ENCODE measurements at regions not wholly inside any gene's neighbourhood (a gene's known extent, or its start where the extent isn't known, plus 50 kb on each side); places are given as distances from the start of the nearest gene placed in this dataset.

GRCh38 chr12:124517260-124518050, 50.0 kb downstream of the NCOR2 start:
- H3K36me3 Mint-ChIP-seq: peaks cover 2% of the 10 kb centered on the region
- H3K4me1 Mint-ChIP-seq: peaks cover 0 to 9% (median 9%) of the 10 kb centered on the region in 3 donors
- H3K9me3 Mint-ChIP-seq: no peaks in the 10 kb centered on the region
- no peak overlapping the region for H3K4me3 Mint-ChIP-seq
- no peak overlapping the region for H3K27ac Mint-ChIP-seq
- H3K27me3 Mint-ChIP-seq: no peaks in the 10 kb centered on the region

DNA sequence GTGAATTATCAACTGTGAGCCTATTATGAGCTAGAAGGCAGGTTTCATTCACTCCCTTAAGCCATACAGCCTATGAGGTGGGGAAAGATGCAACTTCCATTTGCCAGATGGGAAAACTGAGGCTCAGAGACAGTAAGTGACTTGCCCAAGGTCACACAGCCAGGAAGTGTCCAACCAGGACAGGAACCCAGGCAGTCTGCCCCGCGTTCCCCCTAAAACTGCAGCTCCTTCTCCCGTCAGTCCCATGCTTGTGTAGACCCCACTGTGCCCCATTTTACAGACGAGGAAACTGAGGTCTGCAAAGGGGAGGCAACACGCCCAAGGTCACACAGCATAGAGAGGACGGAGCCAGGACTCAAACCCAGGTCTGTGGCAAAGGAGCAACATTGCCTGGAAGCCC, 50.6 kb downstream of the NCOR2 start:
- no peaks in the 10 kb centered on the region for H3K9me3 Mint-ChIP-seq
- H3K27ac Mint-ChIP-seq: no peak overlapping the region
- peaks cover 0 to 8% (median 6%) of the 10 kb centered on the region in 3 donors for H3K4me1 Mint-ChIP-seq
- H3K4me3 Mint-ChIP-seq: no peak overlapping the region
- H3K36me3 Mint-ChIP-seq: no peaks in the 10 kb centered on the region
- H3K27me3 Mint-ChIP-seq: no peaks in the 10 kb centered on the region

GRCh38 chr12:124515981-124516380, 51.4 kb downstream of the NCOR2 start:
- Mint-ChIP-seq H3K9me3 (no peaks in the 10 kb centered on the region), H3K4me3 (no peak overlapping the region), H3K36me3 (no peaks in the 10 kb centered on the region), H3K27ac (no peak overlapping the region), H3K27me3 (no peaks in the 10 kb centered on the region), H3K4me1 (peaks cover 0 to 6% (median 6%) of the 10 kb centered on the region in 3 donors)

DNA sequence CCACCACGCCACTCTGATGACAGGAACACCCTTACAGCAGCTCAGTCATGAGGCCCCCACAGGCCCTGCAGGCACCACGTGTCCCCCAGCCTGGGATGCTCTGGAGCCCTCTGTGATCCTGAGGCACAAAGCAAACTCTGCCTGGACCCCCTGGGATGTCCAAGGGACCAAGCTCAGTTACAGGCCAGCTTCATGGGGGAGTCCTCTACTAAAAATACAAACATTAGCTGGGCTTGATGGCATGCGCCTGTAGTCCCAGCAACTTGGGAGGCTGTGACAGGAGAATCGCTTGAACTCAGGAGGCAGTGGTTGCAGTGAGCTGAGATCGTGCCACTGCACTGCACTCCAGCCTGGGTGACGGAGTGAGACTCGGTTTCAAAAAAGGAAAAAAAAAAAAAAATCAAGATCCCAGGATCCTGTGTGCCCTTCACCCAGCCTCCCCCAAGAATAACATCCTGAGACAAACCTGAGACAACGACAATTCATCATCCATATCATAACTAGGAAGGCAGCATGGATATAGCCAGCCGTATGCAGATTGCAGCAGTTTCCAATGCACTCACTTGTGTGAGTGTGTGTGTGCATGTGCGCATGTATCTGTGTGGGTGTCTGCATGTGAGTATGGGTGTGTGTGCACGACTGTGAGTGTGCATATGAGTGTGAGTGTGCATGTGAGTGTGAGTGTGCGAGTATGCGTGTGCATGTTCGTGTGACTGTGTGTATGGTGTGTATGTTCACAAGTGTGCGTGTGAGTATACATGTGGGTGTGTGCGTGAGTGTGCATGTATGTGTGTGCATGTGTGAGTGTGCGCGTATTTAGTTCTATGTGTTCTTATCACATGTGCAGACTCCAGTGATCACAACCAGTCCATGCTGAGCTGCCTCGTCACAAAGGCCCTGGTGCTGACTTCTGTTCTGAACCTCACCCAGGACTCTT, 52.1 kb downstream of the NCOR2 start:
- Mint-ChIP-seq H3K9me3 (no peaks in the 10 kb centered on the region), H3K27me3 (peaks cover 2% of the 10 kb centered on the region), H3K4me3 (no peak overlapping the region), H3K27ac (peak overlapping the region in 1 of 3 donors; percentile 47), H3K4me1 (peaks cover 0 to 7% (median 6%) of the 10 kb centered on the region in 3 donors), H3K36me3 (no peaks in the 10 kb centered on the region)

DNA sequence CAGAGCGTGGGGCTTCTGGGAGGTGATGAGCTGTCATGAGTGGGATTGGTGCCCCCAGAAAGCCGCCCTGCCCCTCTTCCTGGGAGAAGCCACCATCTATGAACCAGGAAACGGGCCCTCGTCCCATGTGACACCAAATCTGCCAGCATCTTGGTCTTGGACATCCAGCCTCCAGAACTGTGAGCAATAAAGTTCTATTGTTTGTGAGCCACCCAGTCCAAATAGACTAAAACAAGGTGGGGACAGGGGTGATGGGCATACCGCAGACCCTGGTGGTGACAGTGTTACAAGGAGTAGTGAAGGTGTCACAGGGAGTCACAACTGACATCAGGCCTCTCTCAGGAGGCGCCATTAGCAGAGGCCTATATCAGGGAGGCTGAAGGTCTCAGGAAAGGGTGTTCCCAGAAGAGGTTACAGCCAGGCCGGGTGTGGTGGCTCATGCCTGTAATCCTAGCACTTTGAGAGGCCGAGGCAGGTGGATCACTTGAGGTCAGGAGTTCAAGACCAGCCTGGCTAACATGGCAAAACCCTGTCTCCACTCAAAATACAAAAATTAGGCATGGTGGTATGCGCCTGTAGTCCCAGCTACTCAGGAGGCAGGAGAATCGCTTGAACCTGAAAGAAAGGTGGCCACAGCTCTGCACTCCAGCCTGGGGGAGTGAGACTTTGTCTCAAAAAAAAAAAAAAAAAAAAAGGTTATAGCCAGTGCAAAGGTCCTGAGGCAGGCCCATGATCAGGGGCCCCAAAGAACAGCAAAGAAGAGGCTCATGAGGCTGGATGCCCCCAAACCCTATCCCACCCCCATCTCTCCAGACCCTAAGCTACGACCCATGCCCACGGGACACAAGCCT, 53.0 kb downstream of the NCOR2 start:
- Mint-ChIP-seq H3K4me1 (peaks cover 0 to 6% (median 6%) of the 10 kb centered on the region in 3 donors), H3K36me3 (no peaks in the 10 kb centered on the region), H3K27ac (no peak overlapping the region)

GRCh38 chr12:124513297-124513867, 54.0 kb downstream of the NCOR2 start:
- Mint-ChIP-seq H3K9me3 (no peaks in the 10 kb centered on the region), H3K27me3 (peaks cover 2% of the 10 kb centered on the region), H3K36me3 (no peaks in the 10 kb centered on the region), H3K4me3 (no peak overlapping the region), H3K27ac (no peak overlapping the region), H3K4me1 (peaks cover 0 to 10% (median 6%) of the 10 kb centered on the region in 3 donors)

More for the DNA sequence above, 53.0 kb downstream of the NCOR2 start:
- Mint-ChIP-seq H3K27me3 (peaks cover 2% of the 10 kb centered on the region), H3K9me3 (no peaks in the 10 kb centered on the region), H3K4me3 (no peak overlapping the region)

GRCh38 chr12:124512667-124513296, 54.6 kb downstream of the NCOR2 start:
- Mint-ChIP-seq H3K27ac (no peak overlapping the region), H3K4me3 (no peak overlapping the region), H3K27me3 (peaks cover 2% of the 10 kb centered on the region), H3K9me3 (no peaks in the 10 kb centered on the region), H3K4me1 (peaks cover 0 to 10% (median 7%) of the 10 kb centered on the region in 3 donors), H3K36me3 (no peaks in the 10 kb centered on the region)

DNA sequence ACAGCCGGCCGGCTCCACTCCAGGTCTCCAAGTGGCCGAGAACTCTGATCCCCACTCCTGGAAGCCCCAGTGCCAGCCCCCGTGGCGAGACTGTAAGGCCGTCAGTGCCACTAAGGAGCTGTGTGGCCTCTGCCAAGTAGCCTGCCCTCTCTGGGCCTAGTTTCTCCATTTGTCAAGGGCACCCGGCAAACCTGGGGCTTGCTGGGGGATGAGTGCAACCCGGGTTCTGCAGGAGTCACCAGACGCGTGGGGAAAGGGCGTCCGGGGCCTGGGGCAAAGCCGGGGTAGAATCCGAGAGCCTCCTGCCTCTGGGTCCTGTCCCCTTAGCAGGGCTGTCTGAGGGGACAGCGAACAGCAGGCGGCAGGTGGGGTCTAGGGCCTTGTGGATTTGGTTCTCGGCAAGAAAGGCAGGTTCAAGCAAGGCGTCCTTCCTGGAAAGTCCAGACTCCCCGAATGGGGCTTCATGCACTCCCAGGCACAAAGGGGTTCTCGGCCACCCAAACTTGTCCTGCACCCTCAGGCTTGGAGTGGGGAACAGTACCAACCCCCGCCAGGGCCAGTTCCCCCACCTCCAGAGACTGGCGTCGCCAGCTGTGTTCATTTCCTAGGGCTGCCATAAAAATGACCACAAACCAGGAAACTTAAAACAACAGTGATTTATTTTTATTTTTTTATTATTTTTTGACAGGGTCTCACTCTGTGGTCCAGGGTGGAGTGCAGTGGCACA, 56.0 kb downstream of the NCOR2 start:
- Mint-ChIP-seq H3K4me1 (peaks cover 0 to 15% (median 13%) of the 10 kb centered on the region in 3 donors), H3K4me3 (no peak overlapping the region), H3K9me3 (no peaks in the 10 kb centered on the region), H3K27me3 (peaks cover 2% of the 10 kb centered on the region), H3K27ac (no peak overlapping the region), H3K36me3 (no peaks in the 10 kb centered on the region)

DNA sequence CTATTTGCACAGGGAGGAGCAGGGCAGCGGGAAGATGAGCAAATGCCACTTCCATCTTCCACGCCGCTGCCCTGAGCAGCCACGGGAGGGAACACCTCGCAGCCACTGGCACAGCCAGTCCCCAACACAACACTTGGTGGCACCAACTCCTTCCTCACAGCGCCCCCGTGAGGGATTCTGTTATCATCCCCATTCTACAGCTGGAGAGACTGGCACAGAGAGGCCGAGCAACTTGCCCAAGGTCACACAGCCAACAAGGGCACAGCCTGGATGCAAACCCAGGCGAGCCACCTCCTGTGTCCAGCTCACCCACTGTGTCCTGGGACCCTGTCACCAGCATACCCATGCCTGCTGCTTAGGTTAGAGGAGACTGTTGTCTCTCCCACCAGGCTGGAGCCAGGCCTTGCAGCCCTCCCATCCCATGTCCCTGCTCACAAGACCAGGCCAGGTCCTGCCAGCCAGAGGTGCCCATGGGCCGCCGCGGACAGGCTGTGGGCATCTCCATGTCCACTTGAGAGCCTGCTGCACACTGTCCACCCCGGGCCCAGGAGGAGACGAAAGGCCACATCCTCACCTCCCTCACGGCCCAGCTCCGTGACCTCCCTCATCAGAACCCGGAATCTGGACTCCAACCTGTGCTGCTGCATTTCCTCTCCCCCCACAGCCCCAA, 57.0 kb downstream of the NCOR2 start:
- Mint-ChIP-seq H3K4me3 (peak overlapping the region in 1 of 4 donors; percentile 49), H3K9me3 (no peaks in the 10 kb centered on the region), H3K36me3 (no peaks in the 10 kb centered on the region), H3K27ac (peak overlapping the region in 1 of 3 donors; percentile 59), H3K4me1 (peaks cover 4 to 14% (median 13%) of the 10 kb centered on the region in 3 donors), H3K27me3 (peaks cover 2% of the 10 kb centered on the region)

DNA sequence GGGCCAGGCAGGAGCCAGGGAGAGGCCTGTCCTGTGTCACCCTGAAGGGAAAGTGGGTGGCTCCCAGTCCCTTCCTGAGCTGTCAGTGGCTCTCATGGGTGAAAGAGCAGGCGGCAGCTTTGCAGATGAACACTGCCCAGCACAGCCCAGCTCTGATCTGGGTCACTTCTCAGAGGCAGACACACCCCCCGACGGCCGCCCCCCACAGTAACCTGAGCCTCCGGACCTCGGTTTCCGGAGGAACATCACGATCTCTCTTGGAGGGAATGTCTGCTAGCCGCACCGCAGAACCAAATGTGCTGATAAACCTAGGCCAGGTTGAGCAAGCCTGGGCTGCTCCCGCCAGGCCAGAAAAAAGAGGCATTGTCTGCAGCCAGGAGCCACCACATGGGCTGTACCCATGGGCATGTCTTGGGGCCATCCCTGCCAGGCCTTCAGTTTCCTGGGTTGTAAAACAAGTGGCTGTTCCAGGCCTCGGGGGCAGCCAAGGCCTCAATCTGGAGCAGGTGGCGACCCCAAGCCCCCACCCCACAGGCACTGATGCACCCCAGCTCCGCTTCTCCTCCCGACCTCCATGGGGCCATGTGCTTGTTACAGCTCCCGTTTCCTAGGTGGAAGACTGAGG, 57.6 kb downstream of the NCOR2 start:
- Mint-ChIP-seq H3K9me3 (no peaks in the 10 kb centered on the region), H3K4me1 (peaks cover 4 to 14% (median 13%) of the 10 kb centered on the region in 3 donors), H3K4me3 (no peak overlapping the region), H3K27me3 (peaks cover 2% of the 10 kb centered on the region), H3K27ac (no peak overlapping the region), H3K36me3 (no peaks in the 10 kb centered on the region)

GRCh38 chr12:124509300-124509675, 58.1 kb downstream of the NCOR2 start:
- Mint-ChIP-seq H3K27ac (no peak overlapping the region), H3K4me1 (peaks cover 4 to 16% (median 13%) of the 10 kb centered on the region in 3 donors), H3K9me3 (no peaks in the 10 kb centered on the region), H3K4me3 (no peak overlapping the region), H3K36me3 (peaks cover under 1% of the 10 kb centered on the region), H3K27me3 (peaks cover 2% of the 10 kb centered on the region)

DNA sequence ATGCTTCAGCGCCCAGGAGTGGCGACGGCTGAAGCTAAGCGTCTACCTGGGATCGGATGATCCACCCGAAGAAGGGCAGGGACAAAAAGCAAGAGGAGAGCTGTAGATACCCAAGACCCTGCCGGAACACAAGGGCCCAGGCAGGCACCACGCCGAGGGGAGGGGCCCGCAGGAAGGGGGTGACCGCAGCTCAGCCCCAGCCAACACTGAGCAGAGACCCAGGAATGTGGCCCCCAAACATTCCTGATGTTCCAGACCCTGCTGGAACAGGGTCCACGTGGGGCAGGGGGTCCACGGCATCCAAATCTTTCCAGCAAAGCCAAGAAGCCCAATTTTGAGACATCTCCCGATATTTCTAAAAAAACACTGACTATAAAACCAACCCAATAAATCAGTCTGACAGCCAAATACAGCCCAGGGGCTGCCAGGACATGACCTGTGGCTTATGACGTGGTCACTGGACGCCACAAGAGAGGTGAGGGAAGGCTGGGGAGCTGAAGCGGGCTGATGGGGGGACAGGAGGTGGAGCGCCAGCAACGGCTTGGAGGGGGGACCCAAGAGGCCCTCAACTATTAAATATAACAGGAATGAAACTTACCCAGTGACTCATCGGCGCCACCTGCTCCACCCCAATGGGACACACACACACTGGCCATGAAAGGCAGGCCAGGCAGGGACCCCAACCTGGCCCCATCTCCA, 58.9 kb downstream of the NCOR2 start:
- Mint-ChIP-seq H3K9me3 (no peaks in the 10 kb centered on the region), H3K4me1 (peaks cover 4 to 16% (median 15%) of the 10 kb centered on the region in 3 donors), H3K27ac (peak overlapping the region in 1 of 3 donors; percentile 23), H3K27me3 (peaks cover 2% of the 10 kb centered on the region), H3K36me3 (peaks cover 3% of the 10 kb centered on the region), H3K4me3 (no peak overlapping the region)
